H1 (cell line): ENCODE measurements at regions not wholly inside any gene's neighbourhood (a gene's known extent, or its start where the extent isn't known, plus 50 kb on each side); places are given as distances from the start of the nearest gene placed in this dataset.
A peak's percentile ranks its signal among the peaks of the same experiment; 100 is the strongest.

Source experiments
- CTCF ChIA-PET: fragments of 300-600 bp; sonication (Branson Sonifier 250); formaldehyde crosslinking; loops from one replicate; lab custom pipeline; 2021; ENCODE audit not compliant: partially characterized antibody; lab: Charles Lee
- POLR2A ChIA-PET: fragments of 300-600 bp; sonication (Branson Sonifier 250); formaldehyde crosslinking; loops from one replicate; lab custom pipeline; 2021; ENCODE audit warnings: inconsistent platforms; ENCODE audit not compliant: partially characterized antibody; lab: Charles Lee
- DNase-seq, 2 experiments: peaks; one replicate each; pipeline versions ENCODE4 v3.0.0 to v3.0.0-alpha.2; 2010 to 2022; ENCODE audit warnings: low spot score in 2 of 2, low read depth in 1 of 2, mixed read lengths in 1 of 2
- FAIRE-seq: peaks from 2 replicates; lab custom pipeline; 2011; peaks lifted over from hg19 to GRCh38; lab: Jason Lieb, UNC
- H2AFZ ChIP-seq: 2 replicates; pipeline ENCODE4 v1.8.1; 2012; ENCODE audit warnings: low read length, inconsistent platforms
- H2AK5ac ChIP-seq: 2 replicates; pipeline ENCODE4 v1.6.1; 2013; ENCODE audit warnings: low read depth, low read length
- H2BK120ac ChIP-seq: replicated peaks from 2 replicates; pipeline ENCODE3; 2013; ENCODE audit warnings: low read depth, low read length, inconsistent platforms
- H2BK12ac ChIP-seq: 2 replicates; pipeline ENCODE4 v1.6.1; 2013; ENCODE audit warnings: low read depth, low read length
- H2BK15ac ChIP-seq: 2 replicates; pipeline ENCODE4 v1.6.1; 2013; ENCODE audit warnings: low read length
- H2BK20ac ChIP-seq: 2 replicates; pipeline ENCODE4 v1.6.1; 2013; ENCODE audit warnings: low read length
- H2BK5ac ChIP-seq: 2 replicates; pipeline ENCODE4 v1.6.1; 2013; ENCODE audit warnings: low read depth, low read length
- H3K14ac ChIP-seq: 2 replicates; pipeline ENCODE4 v1.6.1; 2013; ENCODE audit warnings: inconsistent platforms; ENCODE audit not compliant: insufficient read length
- H3K18ac ChIP-seq: 2 replicates; pipeline ENCODE4 v1.6.1; 2013; ENCODE audit warnings: low read length; ENCODE audit errors: extremely low read depth
- H3K23ac ChIP-seq: 2 replicates; pipeline ENCODE4 v1.6.1; 2013; ENCODE audit warnings: inconsistent platforms; ENCODE audit not compliant: insufficient read length
- H3K23me2 ChIP-seq: 2 replicates; pipeline ENCODE4 v1.6.1; 2013; ENCODE audit warnings: low read depth, low read length
- H3K27ac ChIP-seq: 2 replicates; pipeline ENCODE4 v1.6.1; 2011; ENCODE audit warnings: low read depth, low read length, inconsistent platforms
- H3K27me3 ChIP-seq, 4 experiments: replicated peaks in 1 of 4; 1 replicate in 1 of 4; 2 replicates in 3 of 4; pipeline versions ENCODE4 v1.6.1 to v1.8.1; 2011 to 2013; ENCODE audit warnings: low read length in 3 of 4, mild to moderate bottlenecking in 3 of 4, inconsistent platforms in 2 of 4, mixed read lengths in 2 of 4, moderate library complexity in 1 of 4; ENCODE audit not compliant: control insufficient read depth in 3 of 4, insufficient read depth in 3 of 4; ENCODE audit errors: extremely low read depth in 1 of 4
- H3K36me3 ChIP-seq, 4 experiments: 2 replicates each; pipeline versions ENCODE4 v1.6.1 to v1.8.1; 2011 to 2013; ENCODE audit warnings: mild to moderate bottlenecking in 4 of 4, low read length in 3 of 4, moderate library complexity in 2 of 4, control low read depth in 1 of 4, inconsistent platforms in 1 of 4; ENCODE audit not compliant: insufficient read depth in 4 of 4, control insufficient read depth in 2 of 4
- H3K4ac ChIP-seq: replicated peaks from 2 replicates; pipeline ENCODE3; 2013; ENCODE audit warnings: low read length, low read depth, mixed read lengths, inconsistent platforms; ENCODE audit not compliant: insufficient read length
- H3K4me1 ChIP-seq, 4 experiments: replicated peaks in 1 of 4; 1 replicate in 1 of 4; 2 replicates in 3 of 4; pipeline versions ENCODE4 v1.6.1 to v1.8.1; 2011 to 2013; ENCODE audit warnings: low read length in 3 of 4, inconsistent platforms in 2 of 4, mixed read lengths in 1 of 4; ENCODE audit not compliant: insufficient read depth in 4 of 4, control insufficient read depth in 3 of 4
- H3K4me2 ChIP-seq, 2 experiments: 2 replicates each; pipeline versions ENCODE4 v1.6.1 to v1.8.1; 2011 to 2013; ENCODE audit warnings: low read depth in 2 of 2, low read length in 2 of 2, control low read depth in 1 of 2, inconsistent platforms in 1 of 2, mild to moderate bottlenecking in 1 of 2; ENCODE audit not compliant: insufficient read depth in 1 of 2
- H3K4me3 ChIP-seq, 4 experiments: fragments of 200-600, 300-600 bp in 1 of 4; sonication (generic), shearing (Covaris generic), sonication (Bioruptor Twin) in 1 of 4; 2 replicates each; pipeline versions ENCODE4 v1.5.1 to v1.8.1; 2011 to 2016; ENCODE audit warnings: low read length in 4 of 4, low read depth in 3 of 4, control low read depth in 2 of 4, inconsistent platforms in 2 of 4, mild to moderate bottlenecking in 2 of 4, mixed read lengths in 1 of 4, moderate library complexity in 1 of 4; ENCODE audit not compliant: insufficient read depth in 2 of 4; ENCODE audit errors: extremely low read depth in 1 of 4
- H3K56ac ChIP-seq: replicated peaks from 2 replicates; pipeline ENCODE3; 2013; ENCODE audit warnings: low read depth, mild to moderate bottlenecking, mixed read lengths, low read length, inconsistent platforms; ENCODE audit not compliant: insufficient read length
- H3K79me1 ChIP-seq: 2 replicates; pipeline ENCODE4 v1.6.1; 2013; ENCODE audit warnings: low read depth, low read length, control low read depth
- H3K79me2 ChIP-seq, 2 experiments: 2 replicates each; pipeline versions ENCODE4 v1.6.1 to v1.8.1; 2012 to 2013; ENCODE audit warnings: low read length in 2 of 2, mild to moderate bottlenecking in 2 of 2, inconsistent platforms in 1 of 2; ENCODE audit not compliant: insufficient read depth in 2 of 2, control insufficient read depth in 1 of 2
- H3K9ac ChIP-seq, 4 experiments: replicated peaks in 1 of 4; 1 replicate in 1 of 4; 2 replicates in 3 of 4; pipeline versions ENCODE4 v1.6.1 to v1.8.1; 2011 to 2013; ENCODE audit warnings: low read depth in 3 of 4, low read length in 3 of 4, control low read depth in 2 of 4, mild to moderate bottlenecking in 2 of 4, moderate library complexity in 2 of 4, inconsistent platforms in 1 of 4; ENCODE audit errors: extremely low read depth in 1 of 4
- H3K9me3 ChIP-seq, 2 experiments: 2 replicates each; pipeline versions ENCODE4 v1.6.1 to v1.8.1; 2012 to 2013; ENCODE audit warnings: mild to moderate bottlenecking in 2 of 2, moderate library complexity in 2 of 2, control low read depth in 1 of 2, inconsistent platforms in 1 of 2, low read depth in 1 of 2, low read length in 1 of 2, mixed read lengths in 1 of 2; ENCODE audit not compliant: insufficient read depth in 2 of 2
- H4K20me1 ChIP-seq, 2 experiments: replicated peaks in 1 of 2; 2 replicates each; pipeline versions ENCODE3 to v1.8.1; 2011 to 2013; ENCODE audit warnings: inconsistent platforms in 2 of 2, low read length in 2 of 2, mild to moderate bottlenecking in 1 of 2; ENCODE audit not compliant: insufficient read depth in 2 of 2, control insufficient read depth in 1 of 2
- H4K5ac ChIP-seq: 2 replicates; pipeline ENCODE4 v1.6.1; 2013; ENCODE audit warnings: low read length, low read depth, mixed read lengths, inconsistent platforms; ENCODE audit not compliant: insufficient read length
- H4K8ac ChIP-seq: 2 replicates; pipeline ENCODE4 v1.8.0; 2013; ENCODE audit warnings: mild to moderate bottlenecking, moderate library complexity, low read length, inconsistent platforms; ENCODE audit not compliant: insufficient read depth; ENCODE audit errors: extremely low read depth
- H4K91ac ChIP-seq: replicated peaks from 2 replicates; pipeline ENCODE3; 2013; ENCODE audit warnings: low read length, mixed read lengths, inconsistent platforms; ENCODE audit not compliant: insufficient read length
- CBX5 ChIP-seq: fragments of 300-800, 300-1000 bp; sonication (generic); IDR thresholded peaks from 2 replicates; pipeline ENCODE4 v1.7.1; 2016; ENCODE audit warnings: antibody characterized with exemption, low read length, low read depth
- FOSL1 ChIP-seq: IDR thresholded peaks from 2 replicates; pipeline ENCODE4 v1.6.1; 2011; ENCODE audit warnings: mild to moderate bottlenecking, low read depth, low read length, moderate library complexity; ENCODE audit not compliant: insufficient read depth
- HDAC2 ChIP-seq, 2 experiments: fragments of 300-600 bp in 1 of 2; sonication (generic) in 1 of 2; IDR thresholded peaks; 2 replicates each; pipeline ENCODE4 v1.6.1; 2011 to 2012; ENCODE audit warnings: low read depth in 2 of 2, low read length in 2 of 2, mild to moderate bottlenecking in 2 of 2, moderate library complexity in 2 of 2, borderline replicate concordance in 1 of 2, inconsistent platforms in 1 of 2
- KDM5A ChIP-seq: fragments of 200-600 bp; IDR thresholded peaks from 2 replicates; pipeline ENCODE4 v1.7.1; 2012; ENCODE audit warnings: mild to moderate bottlenecking, low read length, inconsistent platforms, mixed read lengths
- POLR2A ChIP-seq, 2 experiments: IDR thresholded peaks; 1 replicate in 1 of 2; 2 replicates in 1 of 2; pipeline ENCODE4 v1.6.1; 2011; ENCODE audit warnings: low read depth in 2 of 2, low read length in 2 of 2, mild to moderate bottlenecking in 2 of 2; ENCODE audit errors: control extremely low read depth in 1 of 2
- RAD21 ChIP-seq, 2 experiments: IDR thresholded peaks in 1 of 2; conservative IDR thresholded peaks in 1 of 2; 2 replicates each; pipeline ENCODE4 v1.6.1; 2011; ENCODE audit warnings: low read depth in 2 of 2, low read length in 2 of 2, improper control_type of control experiment in 1 of 2, inconsistent platforms in 1 of 2, mild to moderate bottlenecking in 1 of 2, moderate library complexity in 1 of 2
- SIX5 ChIP-seq: IDR thresholded peaks from 2 replicates; pipeline ENCODE4 v1.6.1; 2011; ENCODE audit warnings: mild to moderate bottlenecking, low read depth, low read length
- SUZ12 ChIP-seq: fragments of 200-600 bp; sonication (generic); IDR thresholded peaks from 2 replicates; pipeline ENCODE4 v1.6.1; 2012; ENCODE audit warnings: mild to moderate bottlenecking, inconsistent platforms, low read length, moderate library complexity, mixed read lengths
- TCF12 ChIP-seq: IDR thresholded peaks from 2 replicates; pipeline ENCODE4 v1.6.1; 2011; ENCODE audit warnings: low read depth, mild to moderate bottlenecking, low read length
- TF ChIP-seq, protein P1 (sequence below): IDR thresholded peaks from 2 replicates; pipeline ENCODE4 v1.6.1; 2011; ENCODE audit warnings: low read depth, mild to moderate bottlenecking, low read length; ENCODE audit not compliant: insufficient read depth

DNA sequence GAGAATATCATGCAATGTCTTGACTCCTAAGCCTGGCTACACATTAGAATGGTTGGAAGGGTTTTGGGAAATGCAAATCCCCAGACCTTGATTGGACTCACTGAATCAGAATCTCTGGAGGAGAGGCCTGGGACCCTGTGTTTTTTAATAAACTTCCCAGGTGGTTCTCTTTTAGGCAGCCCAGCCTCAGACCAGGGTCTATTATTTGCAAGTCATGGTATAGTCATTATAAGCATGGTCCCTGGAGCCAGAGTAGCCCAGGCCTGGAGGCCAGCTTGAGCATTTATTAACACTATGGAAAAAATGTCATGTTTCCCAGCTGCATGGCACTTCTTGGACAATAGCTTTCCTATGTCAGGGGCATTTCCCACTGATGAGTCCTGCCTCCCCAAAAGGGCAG, 266.9 kb downstream of the NPIPA8 start:
- no peak overlapping the region for H2AK5ac ChIP-seq
- H2AFZ ChIP-seq, result no peak overlapping the region
- H3K23ac ChIP-seq, result no peak overlapping the region
- H3K18ac ChIP-seq, result no peak overlapping the region
- H2BK15ac ChIP-seq, result no peak overlapping the region
- peak overlapping the region; percentile 79 for H4K91ac ChIP-seq
- TF ChIP-seq SIX5, result no peak
- TF ChIP-seq CBX5, result no peak
- TF ChIP-seq, protein P1, sequence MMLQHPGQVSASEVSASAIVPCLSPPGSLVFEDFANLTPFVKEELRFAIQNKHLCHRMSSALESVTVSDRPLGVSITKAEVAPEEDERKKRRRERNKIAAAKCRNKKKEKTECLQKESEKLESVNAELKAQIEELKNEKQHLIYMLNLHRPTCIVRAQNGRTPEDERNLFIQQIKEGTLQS, result no peak
- no peak for TF ChIP-seq POLR2A (IDR thresholded peaks at IDR 0.05; ENCODE audit: control extremely low read depth in 1 of 2, low read depth in 2 of 2, low read length in 2 of 2)
- TF ChIP-seq RAD21 (IDR thresholded peaks at IDR 0.05 in 1 of 2, conservative IDR thresholded peaks at IDR 0.05 in 1 of 2; ENCODE audit: low read depth in 2 of 2, low read length in 2 of 2), result no peak
- no peak for TF ChIP-seq HDAC2 (IDR thresholded peaks at IDR 0.05; ENCODE audit: borderline replicate concordance in 1 of 2, low read depth in 2 of 2, low read length in 2 of 2)
- TF ChIP-seq KDM5A, result no peak
- TF ChIP-seq FOSL1, result no peak
- TF ChIP-seq TCF12, result no peak
- TF ChIP-seq SUZ12, result no peak
- no peaks in the 10 kb centered on the region for H3K36me3 ChIP-seq
- H3K79me2 ChIP-seq, result no peaks in the 10 kb centered on the region
- no peaks in the 10 kb centered on the region; the same call in 1 of the 2 replicates for H3K23me2 ChIP-seq
- no peak overlapping the region for H3K14ac ChIP-seq
- 0 out of 2 replicates have a peak overlapping the region, but pooled peaks have one; percentile 63 for H2BK12ac ChIP-seq
- CTCF ChIA-PET, result interaction anchor here (1.3 kb wide), 1 partner anchor 299 kb away, joined by 3 read pairs; no protein-coding TSS in a partner anchor
- no peaks in the 10 kb centered on the region for H3K79me1 ChIP-seq
- no peaks in the 10 kb centered on the region; a peak in 1 of 7 replicates for H3K27me3 ChIP-seq
- peaks cover 0 to 11% (median 6%) of the 10 kb centered on the region in 4 experiments; a peak in 4 of 7 replicates for H3K4me1 ChIP-seq
- H4K8ac ChIP-seq, result no peak overlapping the region
- H3K9me3 ChIP-seq, result peaks cover 0 to 3% of the 10 kb centered on the region in 2 experiments; a peak in 1 of 4 replicates
- H2BK20ac ChIP-seq, result no peak overlapping the region
- H3K4ac ChIP-seq, result no peak overlapping the region
- H3K9ac ChIP-seq, result no peak overlapping the region
- H4K20me1 ChIP-seq, result no peaks in the 10 kb centered on the region
- POLR2A ChIA-PET, result no interaction called here
- H3K4me2 ChIP-seq, result no peak overlapping the region
- H3K4me3 ChIP-seq, result no peak overlapping the region
- no peak overlapping the region for H3K27ac ChIP-seq
- no peak overlapping the region for H3K56ac ChIP-seq
- peak overlapping the region; percentile 15 for H2BK120ac ChIP-seq
- FAIRE-seq (no peak), DNase-seq (no peak)
- H2BK5ac ChIP-seq, result no peak overlapping the region
- H4K5ac ChIP-seq, result no peak overlapping the region
